Stimulated activated effector memory CD8-positive, alpha-beta T cell treated with anti-CD3 and anti-CD28 coated beads, Interleukin-12 subunit alpha, Interleukin-12 subunit beta, amount 100 ng/mL, for 72 hours (primary cell): ENCODE measurements at regions not wholly inside any gene's neighbourhood (a gene's known extent, or its start where the extent isn't known, plus 50 kb on each side); places are given as distances from the start of the nearest gene placed in this dataset.
"Not testable (repeated sequence)": the region's sequence is repeated elsewhere in the genome, so short reads cannot be mapped to it uniquely, and the experiment has no call there.

Experiments used
- ATAC-seq: fragments of 150-1000 bp; cut with Tn5 transposase; 2 replicates; pipeline ENCODE4 v1.10.0; 2021
- DNase-seq, 2 donors: peaks; one replicate each; pipeline ENCODE4 v3.0.0; 2021 to 2022; ENCODE audit warnings: low spot score in 2 of 2
- H3K27ac Mint-ChIP-seq: one replicate; pipeline ENCODE4 v1.8.0; 2022; ENCODE audit warnings: mild to moderate bottlenecking, mixed read lengths
- H3K36me3 Mint-ChIP-seq: one replicate; pipeline ENCODE4 v1.8.0; 2022; ENCODE audit warnings: mild to moderate bottlenecking, mixed read lengths
- H3K4me1 Mint-ChIP-seq: one replicate; pipeline ENCODE4 v1.8.0; 2022; ENCODE audit warnings: mixed read lengths
- H3K4me3 Mint-ChIP-seq: one replicate; pipeline ENCODE4 v1.8.0; 2022; ENCODE audit warnings: mild to moderate bottlenecking, mixed read lengths
- H3K9me3 Mint-ChIP-seq: one replicate; pipeline ENCODE4 v1.8.0; 2022; ENCODE audit warnings: mixed read lengths

DNA sequence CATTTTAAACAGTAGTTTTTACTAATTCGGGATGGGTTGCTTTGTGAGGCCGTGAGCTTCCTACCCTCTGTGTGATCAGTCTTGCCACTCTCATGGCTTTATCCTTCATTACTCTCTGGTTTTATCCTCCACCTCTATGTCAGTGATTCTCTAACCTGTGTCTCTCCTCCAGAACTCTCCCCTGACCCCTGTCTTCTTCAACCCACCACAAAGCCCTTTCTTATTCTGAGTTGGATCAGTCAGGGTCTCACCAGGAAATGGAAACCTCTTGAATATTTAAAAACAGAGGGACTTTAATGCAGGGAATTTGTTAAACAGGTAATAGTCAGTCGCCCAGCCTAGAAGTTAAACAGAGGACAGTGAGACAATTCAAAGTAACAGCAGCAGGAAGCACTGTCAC, 64.2 kb upstream of the ADPGK start:
- H3K4me1 Mint-ChIP-seq, result peaks cover 4% of the 10 kb centered on the region
- H3K4me3 Mint-ChIP-seq, result no peak overlapping the region
- ATAC-seq, result no peak
- H3K27ac Mint-ChIP-seq, result no peak overlapping the region
- no peaks in the 10 kb centered on the region for H3K9me3 Mint-ChIP-seq
- H3K36me3 Mint-ChIP-seq, result no peaks in the 10 kb centered on the region
- no peak for DNase-seq

GRCh38 chr15:72847033-72847432, 63.5 kb upstream of the ADPGK start:
- DNase-seq, result no peak
- H3K4me3 Mint-ChIP-seq, result no peak overlapping the region
- H3K27ac Mint-ChIP-seq, result no peak overlapping the region
- no peaks in the 10 kb centered on the region for H3K9me3 Mint-ChIP-seq
- H3K4me1 Mint-ChIP-seq, result peaks cover 4% of the 10 kb centered on the region
- H3K36me3 Mint-ChIP-seq, result no peaks in the 10 kb centered on the region
- ATAC-seq, result no peak

DNA sequence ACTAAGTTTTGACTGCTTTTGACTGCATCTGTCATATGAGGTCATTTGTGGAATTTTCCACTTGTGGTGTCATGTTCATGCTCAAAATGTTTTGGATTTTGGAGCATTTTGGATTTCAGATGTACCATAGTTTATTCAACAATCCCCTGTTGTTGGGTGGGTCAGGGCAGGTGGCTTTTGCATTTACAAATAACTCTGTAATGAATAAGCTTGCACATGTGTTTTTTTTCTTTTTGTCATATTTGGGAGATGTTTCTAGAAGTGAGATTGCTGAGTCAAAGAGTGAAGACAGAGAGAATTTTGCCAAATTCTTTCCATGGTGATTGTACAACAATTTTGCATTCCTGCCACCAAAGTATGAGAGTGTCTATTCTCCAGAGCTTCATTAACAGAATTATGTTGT, 62.4 kb upstream of the ADPGK start:
- DNase-seq, result no peak
- no peak for ATAC-seq
- Mint-ChIP-seq H3K27ac (no peak overlapping the region), H3K4me3 (no peak overlapping the region), H3K4me1 (peaks cover 4% of the 10 kb centered on the region), H3K9me3 (no peaks in the 10 kb centered on the region), H3K36me3 (no peaks in the 10 kb centered on the region)

DNA sequence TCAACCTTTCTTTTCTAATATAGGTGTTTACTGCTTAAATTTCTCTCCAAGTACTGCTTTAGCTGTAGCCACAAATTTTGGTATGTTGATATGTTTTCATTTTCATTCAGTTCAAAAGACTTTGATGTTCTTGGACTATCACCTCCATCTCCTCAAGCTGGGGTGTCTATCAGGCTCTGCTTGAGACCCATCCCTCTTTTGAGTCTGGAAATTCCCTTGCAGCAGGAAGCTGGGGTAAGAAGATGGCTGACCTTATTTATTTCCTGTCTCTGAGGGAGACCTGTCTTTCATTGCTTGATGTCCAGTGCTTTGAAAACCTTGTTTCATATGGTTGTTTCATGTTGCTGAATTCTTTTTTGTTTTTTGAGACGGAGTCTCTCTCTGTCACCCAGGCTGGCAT, 60.5 kb upstream of the ADPGK start:
- no peaks in the 10 kb centered on the region for H3K9me3 Mint-ChIP-seq

DNA sequence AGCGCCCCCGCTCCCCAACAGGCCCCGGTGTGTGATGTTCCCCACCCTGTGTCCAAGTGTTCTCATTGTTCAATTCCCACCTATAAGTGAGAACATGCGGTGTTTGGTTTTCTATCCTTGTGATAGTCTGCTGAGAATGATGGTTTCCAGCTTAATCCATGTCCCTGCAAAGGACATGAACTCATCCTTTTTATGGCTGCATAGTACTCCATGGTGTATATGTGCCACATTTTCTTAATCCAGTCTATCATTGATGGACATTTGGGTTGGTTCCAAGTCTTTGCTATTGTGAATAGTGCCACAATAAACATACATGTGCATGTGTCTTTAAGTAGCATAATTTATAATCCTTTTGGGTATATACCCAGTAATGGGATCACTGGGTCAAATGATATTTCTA, 59.8 kb upstream of the ADPGK start:
- DNase-seq, ATAC-seq, H3K36me3 Mint-ChIP-seq, H3K4me3 Mint-ChIP-seq, H3K27ac Mint-ChIP-seq, H3K9me3 Mint-ChIP-seq: not testable (repeated sequence)
- H3K4me1 Mint-ChIP-seq, result peaks cover 11% of the 10 kb centered on the region

More for the DNA sequence above, 60.5 kb upstream of the ADPGK start:
- Mint-ChIP-seq H3K4me3 (no peak overlapping the region), H3K4me1 (peaks cover 4% of the 10 kb centered on the region), H3K36me3 (no peaks in the 10 kb centered on the region), H3K27ac (no peak overlapping the region)
- no peak for DNase-seq
- no peak for ATAC-seq

- Mint-ChIP-seq H3K4me1 (peaks cover 7% of the 10 kb centered on the region), H3K27ac (no peak overlapping the region), H3K4me3 (no peak overlapping the region), H3K36me3 (no peaks in the 10 kb centered on the region), H3K9me3 (no peaks in the 10 kb centered on the region)
- DNase-seq (no peak), ATAC-seq (no peak)
These were observed 56.6 kb upstream of the ADPGK start for GRCh38 chr15:72840114-72840513.

DNA sequence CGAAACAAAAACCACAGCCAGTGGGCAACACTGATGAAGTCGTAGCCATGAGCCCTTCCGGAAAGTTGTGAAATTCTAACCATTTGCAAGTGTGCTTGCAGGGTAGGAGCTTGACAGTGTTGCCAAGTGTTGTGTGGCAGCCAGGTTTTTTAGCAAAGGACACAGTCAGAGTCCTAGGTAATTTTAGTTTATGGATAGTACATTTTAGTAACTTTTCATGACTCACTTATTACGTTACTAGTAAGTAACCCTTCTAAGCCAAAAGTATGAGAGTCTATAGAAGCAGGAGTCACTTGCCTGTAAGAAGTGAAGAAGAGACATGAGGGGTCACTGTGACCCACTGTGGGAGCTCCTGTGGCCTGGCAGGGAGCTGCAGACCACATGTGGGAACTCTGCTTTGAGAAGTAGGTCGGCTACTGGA, 54.8 kb upstream of the ADPGK start:
- Mint-ChIP-seq H3K4me1 (peaks cover 7% of the 10 kb centered on the region), H3K4me3 (no peak overlapping the region), H3K9me3 (no peaks in the 10 kb centered on the region), H3K36me3 (no peaks in the 10 kb centered on the region), H3K27ac (no peak overlapping the region)
- DNase-seq (no peak), ATAC-seq (no peak)

DNA sequence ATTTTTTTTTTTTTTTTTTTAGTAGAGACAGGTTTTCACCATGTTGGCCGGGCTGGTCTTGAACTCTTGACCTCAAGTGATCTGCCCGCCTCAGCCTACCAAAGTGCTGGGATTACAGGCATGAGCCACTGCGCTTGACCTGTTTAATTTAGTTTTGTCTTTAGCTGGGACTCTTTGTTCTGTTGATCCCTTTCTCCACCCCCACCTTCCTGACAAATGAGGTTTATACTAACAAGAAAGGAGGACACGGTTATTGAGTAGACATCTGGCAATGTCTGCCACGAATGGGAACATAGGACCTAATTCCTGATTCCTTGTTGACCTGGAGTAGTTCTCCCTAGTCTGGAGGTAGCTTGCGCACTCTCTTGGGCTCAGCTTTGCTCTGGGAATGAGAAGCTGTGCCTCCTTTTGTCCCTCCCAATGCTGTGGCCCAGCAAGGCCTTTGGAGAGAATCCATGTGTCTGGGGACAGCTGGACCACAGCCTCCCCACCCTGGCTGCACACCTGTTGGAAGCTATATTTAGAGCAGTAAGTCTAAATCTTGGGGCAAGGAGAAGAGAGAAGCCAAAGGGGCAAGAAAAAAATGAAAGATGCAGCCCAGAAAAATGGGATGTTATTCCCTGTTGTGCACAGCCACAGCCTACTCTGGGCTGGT, 53.2 kb upstream of the ADPGK start:
- no peaks in the 10 kb centered on the region for H3K9me3 Mint-ChIP-seq
- no peak for ATAC-seq
- no peak overlapping the region for H3K27ac Mint-ChIP-seq
- peaks cover 7% of the 10 kb centered on the region for H3K4me1 Mint-ChIP-seq
- DNase-seq, result no peak
- H3K36me3 Mint-ChIP-seq, result no peaks in the 10 kb centered on the region
- no peak overlapping the region for H3K4me3 Mint-ChIP-seq

GRCh38 chr15:72835294-72835890, 51.8 kb upstream of the ADPGK start:
- Mint-ChIP-seq H3K9me3 (no peaks in the 10 kb centered on the region), H3K27ac (no peak overlapping the region), H3K4me1 (peaks cover 7% of the 10 kb centered on the region), H3K4me3 (no peak overlapping the region), H3K36me3 (no peaks in the 10 kb centered on the region)
- ATAC-seq (peak; percentile 46), DNase-seq (no peak)

GRCh38 chr15:72833561-72833960, 50.0 kb upstream of the ADPGK start:
- no peak overlapping the region for H3K4me3 Mint-ChIP-seq
- no peak overlapping the region for H3K27ac Mint-ChIP-seq
- ATAC-seq (no peak), DNase-seq (no peak)
- H3K9me3 Mint-ChIP-seq, result no peaks in the 10 kb centered on the region
- H3K36me3 Mint-ChIP-seq, result no peaks in the 10 kb centered on the region
- H3K4me1 Mint-ChIP-seq, result peaks cover 1% of the 10 kb centered on the region
